Activated CD4-positive, alpha-beta T cell treated with anti-CD3 and anti-CD28 coated beads, Interleukin-2, Interleukin-6, amounts not matched to agents 100 ng/mL and 50 ng/mL, durations not matched to agents 16 hours and 8 hours (primary cell): ENCODE measurements at regions not wholly inside any gene's neighbourhood (a gene's known extent, or its start where the extent isn't known, plus 50 kb on each side); places are given as distances from the start of the nearest gene placed in this dataset.
"Not testable (repeated sequence)": the region's sequence is repeated elsewhere in the genome, so short reads cannot be mapped to it uniquely, and the experiment has no call there.

ENCODE experiments used
- DNase-seq: peaks from one replicate; pipeline ENCODE4 v3.0.0-alpha.2; 2020

DNA sequence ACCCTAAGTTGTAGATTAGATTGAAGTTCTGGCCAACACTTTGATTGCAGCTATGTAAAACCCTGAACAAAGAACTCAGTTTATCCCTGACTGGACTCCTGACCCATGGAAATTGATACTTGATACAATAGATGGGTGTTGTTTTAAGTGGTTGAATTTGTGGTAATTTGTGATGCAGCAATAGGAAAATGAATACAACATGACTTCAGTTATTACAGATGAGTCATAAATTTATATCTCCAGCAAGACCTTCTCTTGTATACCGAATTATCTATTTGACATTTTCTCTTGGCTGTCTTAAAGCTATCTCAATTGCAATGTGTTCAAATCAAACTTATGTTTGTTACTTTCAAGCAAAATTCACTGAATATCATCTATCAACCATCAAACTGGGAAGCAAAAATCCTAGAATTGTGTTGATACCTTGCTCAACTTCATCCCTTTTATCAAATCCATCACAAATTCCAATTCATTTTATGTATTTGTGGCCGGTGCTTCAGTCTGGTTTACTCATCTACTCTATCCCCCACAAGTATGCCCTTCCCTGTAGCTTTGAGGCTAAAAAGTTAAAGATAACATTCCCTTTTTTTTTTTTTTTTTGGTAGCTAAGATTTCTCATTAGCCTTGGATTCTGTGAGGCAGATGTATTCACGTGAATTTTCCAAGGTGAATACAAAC, 129.4 kb upstream of the CENPW start:
- no peak for DNase-seq

GRCh38 chr6:126217497-126217896, 122.4 kb upstream of the CENPW start:
- DNase-seq, result no peak

- not testable (repeated sequence) for DNase-seq
Observed at GRCh38 chr6:126220901-126221300, 119.0 kb upstream of the CENPW start.

GRCh38 chr6:126227833-126228702, 111.8 kb upstream of the CENPW start:
- no peak for DNase-seq

GRCh38 chr6:126232671-126233070, 107.2 kb upstream of the CENPW start:
- no peak for DNase-seq

DNA sequence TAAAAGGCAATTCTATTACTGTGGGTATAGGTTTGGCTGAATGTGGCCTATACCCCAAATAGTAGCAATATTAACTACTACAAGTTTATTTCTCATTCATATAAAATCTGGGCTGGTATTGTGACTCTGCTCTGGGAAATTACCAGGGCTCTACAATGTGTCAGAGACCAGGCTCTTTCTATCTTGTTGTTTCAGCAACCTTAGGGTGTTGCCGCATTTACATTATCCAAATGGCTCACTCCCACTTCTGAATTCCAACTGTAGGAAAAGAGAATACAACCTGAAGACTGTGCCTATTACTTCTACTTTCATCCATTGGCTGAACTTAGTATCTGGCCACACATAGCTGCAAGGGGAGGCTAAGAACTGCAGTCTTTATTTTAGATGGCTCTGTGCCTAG, 106.7 kb upstream of the CENPW start:
- no peak for DNase-seq

- DNase-seq, result no peak
Observed at GRCh38 chr6:126235363-126235762, 104.6 kb upstream of the CENPW start.

- DNase-seq, result no peak
Observed at GRCh38 chr6:126245077-126245476, 94.8 kb upstream of the CENPW start.

GRCh38 chr6:126252154-126252553, 87.8 kb upstream of the CENPW start:
- DNase-seq, result no peak

DNA sequence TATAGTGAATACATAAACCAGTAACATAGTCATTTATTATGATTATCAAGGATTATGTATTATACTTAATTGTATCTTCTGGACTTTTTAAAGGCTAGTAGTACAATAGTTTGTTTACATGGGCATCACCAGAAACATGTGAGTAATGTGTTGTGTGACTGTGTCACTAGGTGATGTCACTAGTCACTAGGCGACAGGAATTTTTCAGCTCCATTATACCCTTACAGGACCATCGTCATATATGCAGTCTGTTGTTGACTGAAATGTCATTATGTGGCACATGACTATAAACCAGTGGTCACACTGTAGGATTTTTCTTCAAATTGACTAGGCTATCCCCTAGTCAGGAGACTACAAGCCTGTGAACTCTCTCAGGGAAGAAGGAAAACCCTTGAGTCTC, 86.5 kb upstream of the CENPW start:
- DNase-seq, result no peak

DNA sequence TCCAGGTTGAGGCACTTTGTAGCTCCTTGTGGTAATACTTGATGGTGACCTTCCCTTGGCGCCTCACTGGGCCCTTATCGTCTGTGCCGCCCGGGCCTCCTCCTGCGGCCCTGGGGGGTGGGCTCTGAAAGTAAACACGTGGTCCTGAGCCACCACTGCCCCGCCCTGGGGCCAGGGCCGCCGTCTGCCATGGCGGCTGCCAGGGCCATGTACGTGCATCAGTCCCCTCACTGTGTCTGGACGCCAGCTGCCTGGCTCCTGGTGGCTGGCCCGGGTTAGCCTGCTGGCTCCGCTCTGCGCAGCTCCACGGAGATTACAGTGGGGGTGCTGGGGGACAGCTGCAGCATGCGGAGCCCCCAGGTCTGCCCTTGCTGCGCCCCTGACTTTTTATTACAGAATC, 81.8 kb upstream of the CENPW start:
- no peak for DNase-seq

GRCh38 chr6:126261792-126262421, 78.0 kb upstream of the CENPW start:
- DNase-seq, result no peak

- DNase-seq, result no peak
Observed at GRCh38 chr6:126264265-126264664, 75.7 kb upstream of the CENPW start.

DNA sequence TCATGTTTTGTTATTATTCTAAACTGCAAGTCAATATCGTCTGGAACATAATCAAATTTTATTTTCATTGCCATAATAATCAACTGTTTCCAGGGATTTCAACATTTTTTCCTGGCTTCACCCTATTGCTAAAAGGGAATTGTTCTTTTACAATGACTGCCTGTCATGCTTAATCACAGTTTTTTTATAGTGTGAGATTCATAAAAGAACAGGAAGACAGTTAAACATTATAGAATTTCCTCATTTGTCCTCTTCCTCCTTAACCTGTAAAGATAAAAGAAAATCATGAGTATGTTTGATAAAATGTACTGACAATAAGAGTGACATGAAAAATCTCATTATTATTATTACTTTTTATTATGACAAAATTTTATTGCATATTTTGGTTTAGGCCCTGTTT, 73.3 kb upstream of the CENPW start:
- DNase-seq, result no peak

DNA sequence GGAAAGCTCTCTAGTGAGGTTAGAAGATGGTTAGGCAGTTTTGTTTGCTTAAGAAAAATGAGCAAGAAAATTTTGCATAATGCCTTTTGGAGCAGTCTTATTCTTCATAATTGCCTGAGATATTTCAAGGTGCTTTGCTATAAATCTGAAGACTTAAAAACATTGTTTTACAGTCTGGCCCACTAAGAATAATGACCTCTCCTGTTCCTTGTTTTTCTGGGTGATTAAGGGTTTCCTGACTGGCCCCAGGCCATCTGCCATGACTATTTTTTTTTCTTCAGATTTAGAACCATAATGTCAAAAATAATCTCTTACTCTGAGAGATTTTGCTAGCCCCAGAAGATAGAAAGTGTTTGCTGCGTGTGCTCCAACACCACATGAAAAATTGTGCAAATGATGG, 72.3 kb upstream of the CENPW start:
- DNase-seq, result no peak

- no peak for DNase-seq
Observed at GRCh38 chr6:126268092-126268491, 71.8 kb upstream of the CENPW start.

DNA sequence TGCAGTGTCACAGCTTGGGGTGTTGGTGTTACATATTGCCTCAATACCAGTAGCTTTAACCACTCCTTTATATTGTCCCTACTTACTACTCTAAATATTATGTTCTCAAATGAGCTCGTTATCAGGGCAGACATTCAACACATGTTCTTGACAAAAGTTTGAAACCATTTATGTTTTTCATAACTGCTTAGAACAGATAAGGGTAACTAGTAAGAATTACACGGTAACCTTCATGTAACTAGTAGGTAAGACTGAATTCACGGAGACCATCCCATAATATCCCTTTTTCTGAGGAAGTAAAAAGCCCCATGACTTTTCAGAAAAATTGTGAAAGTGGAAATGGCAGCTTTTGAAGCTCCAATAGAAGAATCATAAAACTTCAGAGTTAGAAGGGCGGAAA, 59.6 kb upstream of the CENPW start:
- no peak for DNase-seq

DNA sequence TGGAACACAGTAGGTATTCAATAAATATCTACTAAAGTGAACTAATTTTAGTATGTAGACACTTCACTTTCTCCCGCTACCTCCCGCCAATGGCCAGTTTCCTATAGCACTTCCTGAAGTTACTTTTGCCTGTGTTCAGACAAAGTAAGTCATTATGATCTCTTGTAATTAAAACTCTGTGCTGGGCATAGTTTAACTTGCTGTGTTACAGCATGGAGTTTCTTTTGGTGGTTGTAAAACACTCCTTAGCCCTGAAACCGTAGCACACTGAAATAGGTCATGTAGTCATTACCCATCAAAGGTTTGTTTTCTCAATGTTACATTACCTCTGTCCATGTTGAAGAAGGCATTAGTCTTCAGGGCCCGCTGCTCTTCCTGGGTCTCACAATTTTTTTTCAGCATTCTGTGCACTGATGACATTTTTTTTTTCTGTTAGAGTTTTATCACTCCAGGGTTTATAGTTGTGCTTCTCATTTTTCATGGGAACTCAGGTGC, 54.0 kb upstream of the CENPW start:
- DNase-seq, result no peak
